Activated CD8-positive, alpha-beta T cell treated with anti-CD3 and anti-CD28 coated beads for 36 hours (primary cell): ENCODE measurements at regions not wholly inside any gene's neighbourhood (a gene's known extent, or its start where the extent isn't known, plus 50 kb on each side); places are given as distances from the start of the nearest gene placed in this dataset.

ENCODE experiments used
- ATAC-seq: fragments of 200-7000 bp; cut with Tn5 transposase; one replicate; pipeline ENCODE4 v1.10.0; 2021; ENCODE audit warnings: mild to moderate bottlenecking, moderate library complexity
- CTCF ChIA-PET: fragments of 350-600 bp; sonication (Branson Sonifier 250); formaldehyde crosslinking; loops from one replicate; lab custom pipeline; 2021; ENCODE audit warnings: antibody characterized with exemption; lab: Charles Lee
- POLR2A ChIA-PET: fragments of 350-600 bp; sonication (Branson Sonifier 250); formaldehyde crosslinking; loops from one replicate; lab custom pipeline; 2021; ENCODE audit warnings: antibody characterized with exemption; lab: Charles Lee
- DNase-seq: peaks from one replicate; pipeline ENCODE4 v3.0.0-alpha.2; 2020
- H3K27ac Mint-ChIP-seq: one replicate; pipeline ENCODE4 v1.8.0; 2021; ENCODE audit warnings: mild to moderate bottlenecking, mixed read lengths
- H3K27me3 Mint-ChIP-seq: one replicate; pipeline ENCODE4 v1.8.0; 2021; ENCODE audit warnings: mixed read lengths
- H3K36me3 Mint-ChIP-seq: one replicate; pipeline ENCODE4 v1.8.0; 2021; ENCODE audit warnings: low read depth, mixed read lengths
- H3K4me1 Mint-ChIP-seq: one replicate; pipeline ENCODE4 v1.8.0; 2021; ENCODE audit warnings: low read depth, mixed read lengths
- H3K4me3 Mint-ChIP-seq: one replicate; pipeline ENCODE4 v1.8.0; 2021; ENCODE audit warnings: mild to moderate bottlenecking, moderate library complexity, mixed read lengths
- H3K9me3 Mint-ChIP-seq: one replicate; pipeline ENCODE4 v1.8.0; 2021; ENCODE audit warnings: mixed read lengths
- CTCF ChIP-seq: fragments of 200-600 bp; IDR thresholded peaks from one replicate; pipeline ENCODE4 v1.8.0; 2022; ENCODE audit warnings: antibody characterized with exemption, mild to moderate bottlenecking
- intact Hi-C: fragments of 100-400 bp; cut with micrococcal nuclease; formaldehyde crosslinking; loops from one replicate; pipeline ENCODE4 v1.10.0; 2022

GRCh38 chr18:10303171-10303570, 151.3 kb upstream of the APCDD1 start:
- DNase-seq (no peak), ATAC-seq (no peak)
- TF ChIP-seq CTCF: no peak
- ChIA-PET POLR2A (no interaction called here), CTCF (no interaction called here)
- H3K9me3 Mint-ChIP-seq: no peaks in the 10 kb centered on the region
- no peaks in the 10 kb centered on the region for H3K27me3 Mint-ChIP-seq
- H3K36me3 Mint-ChIP-seq: no peaks in the 10 kb centered on the region
- no peak overlapping the region for H3K4me3 Mint-ChIP-seq
- no peak overlapping the region for H3K27ac Mint-ChIP-seq
- no peaks in the 10 kb centered on the region for H3K4me1 Mint-ChIP-seq
- intact Hi-C loops: no loop called here

- H3K36me3 Mint-ChIP-seq: no peaks in the 10 kb centered on the region
- ChIA-PET POLR2A (no interaction called here), CTCF (no interaction called here)
- TF ChIP-seq CTCF: no peak
- H3K9me3 Mint-ChIP-seq: no peaks in the 10 kb centered on the region
- no peak overlapping the region for H3K27ac Mint-ChIP-seq
- intact Hi-C loops: no loop called here
- DNase-seq: no peak
- H3K27me3 Mint-ChIP-seq: no peaks in the 10 kb centered on the region
- no peaks in the 10 kb centered on the region for H3K4me1 Mint-ChIP-seq
- no peak for ATAC-seq
- H3K4me3 Mint-ChIP-seq: no peak overlapping the region
Observed at GRCh38 chr18:10304853-10305252, 149.6 kb upstream of the APCDD1 start.

- no peak overlapping the region for H3K4me3 Mint-ChIP-seq
- intact Hi-C loops: no loop called here
Observed at GRCh38 chr18:10306779-10307178, 147.7 kb upstream of the APCDD1 start.

GRCh38 chr18:10308154-10308553, 146.3 kb upstream of the APCDD1 start:
- no peaks in the 10 kb centered on the region for H3K36me3 Mint-ChIP-seq
- TF ChIP-seq CTCF: no peak
- ChIA-PET POLR2A (no interaction called here), CTCF (no interaction called here)
- no peak for DNase-seq
- H3K4me3 Mint-ChIP-seq: no peak overlapping the region
- no peak for ATAC-seq
- no peaks in the 10 kb centered on the region for H3K4me1 Mint-ChIP-seq
- intact Hi-C loops: no loop called here
- H3K9me3 Mint-ChIP-seq: no peaks in the 10 kb centered on the region
- H3K27ac Mint-ChIP-seq: no peak overlapping the region
- no peaks in the 10 kb centered on the region for H3K27me3 Mint-ChIP-seq

More at GRCh38 chr18:10306779-10307178, 147.7 kb upstream of the APCDD1 start:
- Mint-ChIP-seq H3K9me3 (no peaks in the 10 kb centered on the region), H3K27ac (no peak overlapping the region), H3K27me3 (no peaks in the 10 kb centered on the region), H3K36me3 (no peaks in the 10 kb centered on the region), H3K4me1 (no peaks in the 10 kb centered on the region)
- ChIA-PET CTCF (no interaction called here), POLR2A (no interaction called here)
- no peak for TF ChIP-seq CTCF
- no peak for DNase-seq
- ATAC-seq: no peak

GRCh38 chr18:10310626-10311025, 143.8 kb upstream of the APCDD1 start:
- POLR2A ChIA-PET: no interaction called here
- CTCF ChIA-PET: no interaction called here

More at GRCh38 chr18:10310626-10311025, 143.8 kb upstream of the APCDD1 start:
- no peaks in the 10 kb centered on the region for H3K4me1 Mint-ChIP-seq
- intact Hi-C loops: no loop called here
- no peaks in the 10 kb centered on the region for H3K36me3 Mint-ChIP-seq
- H3K27me3 Mint-ChIP-seq: no peaks in the 10 kb centered on the region
- H3K27ac Mint-ChIP-seq: no peak overlapping the region
- H3K4me3 Mint-ChIP-seq: no peak overlapping the region
- ATAC-seq: no peak
- no peak for DNase-seq
- TF ChIP-seq CTCF: no peak
- H3K9me3 Mint-ChIP-seq: no peaks in the 10 kb centered on the region
